Nephron progenitor cell (in vitro differentiated cells): ENCODE measurements at regions not wholly inside any gene's neighbourhood (a gene's known extent, or its start where the extent isn't known, plus 50 kb on each side); places are given as distances from the start of the nearest gene placed in this dataset.

Source experiments
- DNase-seq: peaks from one replicate; pipeline ENCODE4 v3.0.0; 2021
- H3K27ac Mint-ChIP-seq: 2 replicates; pipeline ENCODE4 v1.8.0; 2021; ENCODE audit warnings: mild to moderate bottlenecking, moderate library complexity, mixed read lengths
- H3K27me3 Mint-ChIP-seq: 2 replicates; pipeline ENCODE4 v1.8.0; 2021; ENCODE audit warnings: mild to moderate bottlenecking, low read depth, mixed read lengths; ENCODE audit not compliant: poor library complexity
- H3K36me3 Mint-ChIP-seq: 2 replicates; pipeline ENCODE4 v1.8.0; 2021; ENCODE audit warnings: low read depth, mixed read lengths
- H3K4me1 Mint-ChIP-seq: 2 replicates; pipeline ENCODE4 v1.8.0; 2021; ENCODE audit warnings: mixed read lengths
- H3K4me3 Mint-ChIP-seq: 2 replicates; pipeline ENCODE4 v1.8.0; 2021; ENCODE audit warnings: mild to moderate bottlenecking, moderate library complexity, mixed read lengths
- H3K9me3 Mint-ChIP-seq: 2 replicates; pipeline ENCODE4 v1.8.0; 2021; ENCODE audit warnings: mild to moderate bottlenecking, moderate library complexity, mixed read lengths
- TF ChIP-seq, protein P1 (sequence below): fragments of 200-600 bp; sonication (generic); IDR thresholded peaks from 2 replicates; pipeline ENCODE4 v1.5.0; 2021; ENCODE audit warnings: antibody characterized with exemption

DNA sequence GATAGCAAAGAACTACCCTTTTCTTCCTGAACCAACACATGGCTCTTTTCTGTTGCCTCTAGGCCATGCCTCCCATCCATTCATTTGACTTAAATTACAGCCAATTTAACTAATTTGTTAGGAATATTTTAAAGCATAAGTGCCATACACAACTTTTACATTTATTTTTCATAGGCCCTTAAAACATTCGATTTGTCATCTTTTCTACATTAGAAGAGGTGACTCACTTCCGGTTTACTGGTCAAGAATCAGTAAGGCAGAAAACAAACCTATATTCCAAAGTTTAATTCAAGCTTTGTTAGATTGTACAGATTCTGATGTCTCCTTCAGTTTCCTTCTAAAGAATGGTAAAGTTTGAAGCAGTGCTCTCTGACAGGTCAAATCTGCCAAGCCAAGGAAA, 344.3 kb downstream of the SAMD5 start:
- H3K4me1 Mint-ChIP-seq = no peaks in the 10 kb centered on the region

DNA sequence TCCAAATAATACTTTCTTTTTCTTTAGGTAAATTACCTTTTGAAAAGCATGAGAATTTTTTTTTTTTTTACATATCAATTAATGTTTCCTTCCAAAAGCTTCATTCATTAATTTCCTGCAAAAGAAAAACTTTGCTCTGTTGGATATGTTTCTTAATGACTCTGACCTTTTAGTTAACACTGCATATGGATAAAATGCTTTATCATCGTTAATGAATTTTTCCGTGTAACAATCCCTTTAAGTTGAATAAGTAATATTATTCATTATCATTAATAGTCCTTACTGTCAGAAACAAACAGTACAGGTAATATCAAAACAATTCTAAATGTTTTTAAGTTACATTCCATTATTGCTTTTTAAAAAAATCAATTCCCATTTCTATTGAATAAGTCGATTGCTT, 345.1 kb downstream of the SAMD5 start:
- H3K27me3 Mint-ChIP-seq = no peaks in the 10 kb centered on the region
- TF ChIP-seq, protein P1, sequence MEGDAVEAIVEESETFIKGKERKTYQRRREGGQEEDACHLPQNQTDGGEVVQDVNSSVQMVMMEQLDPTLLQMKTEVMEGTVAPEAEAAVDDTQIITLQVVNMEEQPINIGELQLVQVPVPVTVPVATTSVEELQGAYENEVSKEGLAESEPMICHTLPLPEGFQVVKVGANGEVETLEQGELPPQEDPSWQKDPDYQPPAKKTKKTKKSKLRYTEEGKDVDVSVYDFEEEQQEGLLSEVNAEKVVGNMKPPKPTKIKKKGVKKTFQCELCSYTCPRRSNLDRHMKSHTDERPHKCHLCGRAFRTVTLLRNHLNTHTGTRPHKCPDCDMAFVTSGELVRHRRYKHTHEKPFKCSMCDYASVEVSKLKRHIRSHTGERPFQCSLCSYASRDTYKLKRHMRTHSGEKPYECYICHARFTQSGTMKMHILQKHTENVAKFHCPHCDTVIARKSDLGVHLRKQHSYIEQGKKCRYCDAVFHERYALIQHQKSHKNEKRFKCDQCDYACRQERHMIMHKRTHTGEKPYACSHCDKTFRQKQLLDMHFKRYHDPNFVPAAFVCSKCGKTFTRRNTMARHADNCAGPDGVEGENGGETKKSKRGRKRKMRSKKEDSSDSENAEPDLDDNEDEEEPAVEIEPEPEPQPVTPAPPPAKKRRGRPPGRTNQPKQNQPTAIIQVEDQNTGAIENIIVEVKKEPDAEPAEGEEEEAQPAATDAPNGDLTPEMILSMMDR = no peak
- no peak overlapping the region for H3K4me3 Mint-ChIP-seq
- no peaks in the 10 kb centered on the region for H3K4me1 Mint-ChIP-seq
- H3K27ac Mint-ChIP-seq = no peak overlapping the region
- DNase-seq = no peak
- no peaks in the 10 kb centered on the region for H3K9me3 Mint-ChIP-seq
- H3K36me3 Mint-ChIP-seq = no peaks in the 10 kb centered on the region

More for the DNA sequence above, 344.3 kb downstream of the SAMD5 start:
- Mint-ChIP-seq H3K27ac (no peak overlapping the region), H3K36me3 (no peaks in the 10 kb centered on the region), H3K27me3 (no peaks in the 10 kb centered on the region), H3K4me3 (no peak overlapping the region), H3K9me3 (no peaks in the 10 kb centered on the region)
- TF ChIP-seq, protein P1 = no peak
- no peak for DNase-seq

DNA sequence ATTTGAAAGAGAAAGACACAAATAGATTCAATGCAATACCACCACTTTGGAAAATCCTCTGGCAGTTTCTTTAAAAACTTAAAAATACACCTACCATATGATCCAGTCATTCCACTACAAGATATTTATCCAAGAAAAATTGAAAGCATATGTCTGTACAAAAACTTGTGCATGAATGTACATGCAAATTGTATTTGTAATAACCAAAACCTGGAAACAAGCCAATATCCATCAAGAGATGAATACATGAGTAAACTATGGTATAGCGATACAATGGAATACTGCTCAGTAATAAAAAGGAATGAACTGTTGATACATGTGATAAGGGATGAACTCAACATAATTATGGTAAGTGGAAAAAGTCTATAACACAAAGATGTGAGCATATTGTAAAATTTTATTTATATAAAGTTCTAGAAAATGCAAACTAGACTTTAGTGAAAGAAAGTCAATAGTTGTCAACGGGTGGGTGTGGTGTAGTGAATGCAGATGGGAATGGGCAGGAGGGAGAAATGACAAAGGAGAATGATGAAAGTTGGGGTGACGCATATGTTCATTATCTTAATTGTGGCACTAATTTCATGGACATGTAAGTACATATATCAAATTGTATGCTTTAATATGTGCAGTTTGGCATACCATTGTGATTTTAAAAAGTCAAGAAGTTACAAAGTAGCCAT, 347.5 kb downstream of the SAMD5 start:
- H3K27me3 Mint-ChIP-seq = no peaks in the 10 kb centered on the region
- TF ChIP-seq, protein P1 = no peak

DNA sequence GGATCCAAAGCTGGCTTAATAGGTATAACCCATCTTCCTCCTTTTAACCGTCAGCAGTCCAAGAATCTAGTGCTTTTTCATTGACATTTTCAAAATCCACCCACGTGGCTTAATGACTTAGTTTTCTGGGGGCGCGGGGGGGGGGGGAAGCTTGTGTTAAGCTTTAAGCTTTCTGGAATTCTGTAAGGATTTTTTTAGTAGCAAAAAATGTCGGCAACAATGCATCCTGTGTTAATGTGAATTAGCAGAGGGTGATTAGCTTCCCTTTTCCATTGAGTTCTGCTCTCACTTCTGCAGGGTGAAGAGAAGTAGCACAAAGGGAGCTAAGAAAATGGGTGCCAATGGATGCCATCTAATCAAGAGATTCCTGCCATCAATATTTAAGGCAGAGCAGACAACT, 348.2 kb downstream of the SAMD5 start:
- H3K36me3 Mint-ChIP-seq = no peaks in the 10 kb centered on the region
- H3K4me1 Mint-ChIP-seq = peaks cover 16% of the 10 kb centered on the region
- TF ChIP-seq, protein P1 = no peak
- no peaks in the 10 kb centered on the region for H3K9me3 Mint-ChIP-seq
- no peak overlapping the region for H3K4me3 Mint-ChIP-seq
- DNase-seq = no peak
- H3K27ac Mint-ChIP-seq = no peak overlapping the region
- H3K27me3 Mint-ChIP-seq = no peaks in the 10 kb centered on the region

More for the DNA sequence above, 347.5 kb downstream of the SAMD5 start:
- no peak overlapping the region for H3K4me3 Mint-ChIP-seq
- no peak overlapping the region for H3K27ac Mint-ChIP-seq
- no peaks in the 10 kb centered on the region for H3K9me3 Mint-ChIP-seq
- H3K4me1 Mint-ChIP-seq = peaks cover 16% of the 10 kb centered on the region
- no peaks in the 10 kb centered on the region for H3K36me3 Mint-ChIP-seq
- DNase-seq = no peak

DNA sequence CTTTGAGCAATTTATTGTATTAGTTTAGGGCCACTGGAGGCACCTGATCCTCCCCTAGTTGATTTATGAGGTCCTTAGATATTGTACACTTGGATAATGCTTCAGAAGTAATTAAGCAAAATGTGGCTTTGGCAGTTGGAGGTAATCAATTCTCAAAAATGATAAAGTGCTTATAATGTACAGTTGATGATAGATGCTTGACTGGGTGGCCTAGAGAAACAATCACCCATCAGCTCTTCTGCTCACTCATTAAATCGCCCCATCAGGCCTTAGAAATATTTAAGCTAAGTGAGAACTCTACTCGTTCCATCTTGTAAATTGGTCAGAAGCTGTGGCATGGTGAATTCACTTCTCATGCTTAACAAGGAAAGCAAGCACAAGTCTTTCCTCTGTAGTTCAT, 349.9 kb downstream of the SAMD5 start:
- no peaks in the 10 kb centered on the region for H3K27me3 Mint-ChIP-seq
- peaks cover 21% of the 10 kb centered on the region for H3K4me1 Mint-ChIP-seq
- H3K4me3 Mint-ChIP-seq = no peak overlapping the region
- TF ChIP-seq, protein P1 = no peak
- no peak overlapping the region for H3K27ac Mint-ChIP-seq
- no peaks in the 10 kb centered on the region for H3K9me3 Mint-ChIP-seq
- no peak for DNase-seq
- no peaks in the 10 kb centered on the region for H3K36me3 Mint-ChIP-seq

DNA sequence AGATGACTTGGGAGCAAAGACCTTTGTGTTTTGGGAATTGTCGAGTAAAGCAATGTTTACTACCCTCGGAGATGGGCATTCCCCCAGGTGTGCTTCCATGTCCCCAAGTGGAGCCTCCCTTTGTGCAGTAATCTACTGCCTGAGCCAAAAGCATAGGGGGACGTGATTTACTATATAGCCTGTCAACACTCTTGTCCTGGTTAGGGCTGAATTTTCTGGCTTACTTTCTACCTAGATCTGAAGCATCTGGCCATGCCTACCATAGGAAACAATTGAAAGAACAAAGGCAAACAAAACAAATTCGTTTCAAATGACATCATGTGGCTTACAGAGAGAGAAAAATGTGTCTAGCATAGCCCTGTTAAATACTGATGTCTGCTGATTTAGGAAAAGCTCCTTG, 350.6 kb downstream of the SAMD5 start:
- Mint-ChIP-seq H3K9me3 (no peaks in the 10 kb centered on the region), H3K27ac (no peak overlapping the region), H3K27me3 (no peaks in the 10 kb centered on the region), H3K36me3 (no peaks in the 10 kb centered on the region), H3K4me1 (peaks cover 21% of the 10 kb centered on the region), H3K4me3 (no peak overlapping the region)
- no peak for DNase-seq
- TF ChIP-seq, protein P1 = no peak
